ENCODE measurements at regions not wholly inside any gene's neighbourhood (a gene's known extent, or its start where the extent isn't known, plus 50 kb on each side); places are given as distances from the start of the nearest gene placed in this dataset.

DNA sequence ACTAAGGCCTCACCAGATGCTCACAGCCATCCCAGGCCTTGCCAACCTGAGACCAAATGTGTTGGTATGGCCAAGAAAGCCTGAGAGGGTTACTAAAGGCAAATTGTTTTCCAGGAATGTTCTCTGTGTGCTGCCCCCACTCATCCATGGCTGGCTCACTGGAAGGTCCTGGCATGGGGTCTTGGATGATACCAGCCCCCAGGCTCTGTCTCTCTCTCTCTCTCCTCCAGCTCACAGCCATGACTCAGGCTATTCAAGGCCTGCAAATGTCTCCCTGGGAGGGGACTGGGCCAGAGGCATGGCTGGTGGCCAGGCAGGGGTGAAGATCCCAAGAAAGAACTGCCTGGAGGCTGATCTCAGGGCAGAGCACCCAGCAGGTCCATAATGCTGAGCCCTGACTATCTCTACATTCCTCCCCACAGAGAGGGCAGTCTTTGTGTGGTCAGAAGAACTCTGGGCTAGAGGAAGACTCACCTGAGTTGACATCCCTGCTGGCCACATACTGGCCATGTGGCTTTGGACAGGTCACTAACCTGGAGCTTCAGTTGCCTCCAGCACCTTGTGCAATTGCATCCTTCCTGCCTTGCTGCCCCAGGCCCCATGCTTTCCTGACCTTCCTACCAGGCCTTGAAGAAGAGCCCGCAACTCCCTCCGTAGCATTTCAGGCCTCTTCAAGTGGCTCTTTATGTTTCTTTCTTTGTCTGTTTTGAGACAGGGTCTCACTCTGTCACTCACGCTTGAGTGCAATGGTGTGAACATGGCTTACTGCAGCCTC is 150.4 kb downstream of the ZFP36L2 start:
- peaks cover 5% of the 10 kb centered on the region for H3K4me1 Mint-ChIP-seq
- peaks cover 2% of the 10 kb centered on the region for H3K36me3 Mint-ChIP-seq (ENCODE audit: low read depth)
- H3K9me3 Mint-ChIP-seq: no peaks in the 10 kb centered on the region
- CTCF ChIA-PET: no interaction called here
- no peaks in the 10 kb centered on the region for H3K27me3 Mint-ChIP-seq
- no peak for DNase-seq
- no peak overlapping the region for H3K27ac Mint-ChIP-seq
- POLR2A ChIA-PET: no interaction called here
- H3K4me3 Mint-ChIP-seq: no peak overlapping the region

GRCh38 chr2:43075054-43075593 is 151.3 kb downstream of the ZFP36L2 start:
- POLR2A ChIA-PET: no interaction called here

DNA sequence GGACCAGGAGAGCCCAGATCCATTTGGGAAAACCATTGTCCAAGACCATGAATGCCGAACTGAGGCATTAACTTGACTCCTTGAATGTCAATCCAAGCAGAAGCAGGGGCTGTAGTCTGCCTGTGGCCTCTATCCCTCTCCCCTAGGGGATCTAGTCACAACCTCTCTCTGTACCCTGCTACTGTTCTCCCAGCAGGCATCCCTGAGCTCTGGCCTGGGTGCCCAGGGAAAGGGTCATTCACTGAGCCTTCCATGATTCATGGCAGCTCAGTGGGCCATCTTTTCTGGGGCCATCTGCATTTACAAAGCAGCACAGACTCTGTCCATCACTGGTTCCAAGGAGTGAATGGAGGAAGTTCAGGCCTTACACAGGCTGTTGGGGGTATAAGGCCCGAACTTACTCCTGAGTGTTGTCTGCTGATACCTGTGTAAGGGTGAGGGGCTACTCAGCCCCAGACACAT is 151.8 kb downstream of the ZFP36L2 start:
- Mint-ChIP-seq H3K36me3 (ENCODE audit: low read depth) (no peaks in the 10 kb centered on the region), H3K4me1 (no peaks in the 10 kb centered on the region), H3K4me3 (no peak overlapping the region), H3K9me3 (no peaks in the 10 kb centered on the region), H3K27me3 (no peaks in the 10 kb centered on the region), H3K27ac (no peak overlapping the region)
- CTCF ChIA-PET: interaction anchor here (0.5 kb wide), 1 partner anchor 300 kb away, joined by 3 read pairs; no protein-coding TSS in a partner anchor
- DNase-seq: no peak
- POLR2A ChIA-PET: no interaction called here

More at GRCh38 chr2:43075054-43075593, 151.3 kb downstream of the ZFP36L2 start:
- Mint-ChIP-seq H3K27me3 (no peaks in the 10 kb centered on the region), H3K9me3 (no peaks in the 10 kb centered on the region), H3K4me1 (peaks cover 1% of the 10 kb centered on the region), H3K36me3 (ENCODE audit: low read depth) (peaks cover under 1% of the 10 kb centered on the region), H3K27ac (no peak overlapping the region), H3K4me3 (no peak overlapping the region)
- no peak for DNase-seq
- CTCF ChIA-PET: no interaction called here

GRCh38 chr2:43074052-43074451 is 152.4 kb downstream of the ZFP36L2 start:
- no peaks in the 10 kb centered on the region for H3K9me3 Mint-ChIP-seq
- no peaks in the 10 kb centered on the region for H3K4me1 Mint-ChIP-seq
- DNase-seq: no peak
- POLR2A ChIA-PET: no interaction called here
- CTCF ChIA-PET: interaction anchor here (0.5 kb wide), 1 partner anchor 299 kb away, joined by 3 read pairs; no protein-coding TSS in a partner anchor
- H3K4me3 Mint-ChIP-seq: no peak overlapping the region
- H3K27me3 Mint-ChIP-seq: no peaks in the 10 kb centered on the region
- no peaks in the 10 kb centered on the region for H3K36me3 Mint-ChIP-seq (ENCODE audit: low read depth)
- no peak overlapping the region for H3K27ac Mint-ChIP-seq

DNA sequence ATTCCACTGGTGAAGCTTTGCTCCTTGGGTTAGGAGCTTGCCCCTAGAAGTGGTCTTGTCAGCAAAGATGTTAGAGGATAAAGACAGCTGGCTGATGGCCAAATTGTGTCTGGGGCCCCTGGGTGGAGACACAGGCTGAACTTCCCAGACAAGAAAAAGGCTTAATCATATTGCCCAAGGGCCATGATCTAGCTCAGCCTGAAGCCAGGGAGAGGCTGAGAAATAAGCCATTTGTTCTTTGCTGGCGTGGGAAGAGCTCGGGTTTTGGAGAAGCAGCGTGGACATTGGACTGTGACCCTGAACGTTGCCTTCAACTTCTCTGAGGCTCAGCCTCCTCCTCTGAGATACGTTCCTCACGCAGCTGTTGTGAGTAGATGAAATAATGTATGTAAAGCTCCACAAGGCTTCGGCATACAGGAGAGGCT is 153.0 kb downstream of the ZFP36L2 start:
- DNase-seq: no peak
- Mint-ChIP-seq H3K36me3 (ENCODE audit: low read depth) (no peaks in the 10 kb centered on the region), H3K27me3 (no peaks in the 10 kb centered on the region), H3K9me3 (no peaks in the 10 kb centered on the region), H3K4me1 (no peaks in the 10 kb centered on the region), H3K4me3 (no peak overlapping the region), H3K27ac (no peak overlapping the region)
- ChIA-PET POLR2A (no interaction called here), CTCF (interaction anchor here (0.6 to 1.0 kb wide), 3 partner anchors 9 to 144 kb away, joined by 3 to 4 read pairs (median 3); no protein-coding TSS in a partner anchor)

- ChIA-PET POLR2A (no interaction called here), CTCF (interaction anchor here (1.2 kb wide), 1 partner anchor 43 kb away, joined by 3 read pairs; no protein-coding TSS in a partner anchor)
- Mint-ChIP-seq H3K9me3 (no peaks in the 10 kb centered on the region), H3K27me3 (no peaks in the 10 kb centered on the region), H3K27ac (peak overlapping the region; percentile 57), H3K4me1 (no peaks in the 10 kb centered on the region), H3K4me3 (no peak overlapping the region), H3K36me3 (ENCODE audit: low read depth) (no peaks in the 10 kb centered on the region)
- no peak for DNase-seq
These were observed 154.5 kb downstream of the ZFP36L2 start for GRCh38 chr2:43071599-43072550.

DNA sequence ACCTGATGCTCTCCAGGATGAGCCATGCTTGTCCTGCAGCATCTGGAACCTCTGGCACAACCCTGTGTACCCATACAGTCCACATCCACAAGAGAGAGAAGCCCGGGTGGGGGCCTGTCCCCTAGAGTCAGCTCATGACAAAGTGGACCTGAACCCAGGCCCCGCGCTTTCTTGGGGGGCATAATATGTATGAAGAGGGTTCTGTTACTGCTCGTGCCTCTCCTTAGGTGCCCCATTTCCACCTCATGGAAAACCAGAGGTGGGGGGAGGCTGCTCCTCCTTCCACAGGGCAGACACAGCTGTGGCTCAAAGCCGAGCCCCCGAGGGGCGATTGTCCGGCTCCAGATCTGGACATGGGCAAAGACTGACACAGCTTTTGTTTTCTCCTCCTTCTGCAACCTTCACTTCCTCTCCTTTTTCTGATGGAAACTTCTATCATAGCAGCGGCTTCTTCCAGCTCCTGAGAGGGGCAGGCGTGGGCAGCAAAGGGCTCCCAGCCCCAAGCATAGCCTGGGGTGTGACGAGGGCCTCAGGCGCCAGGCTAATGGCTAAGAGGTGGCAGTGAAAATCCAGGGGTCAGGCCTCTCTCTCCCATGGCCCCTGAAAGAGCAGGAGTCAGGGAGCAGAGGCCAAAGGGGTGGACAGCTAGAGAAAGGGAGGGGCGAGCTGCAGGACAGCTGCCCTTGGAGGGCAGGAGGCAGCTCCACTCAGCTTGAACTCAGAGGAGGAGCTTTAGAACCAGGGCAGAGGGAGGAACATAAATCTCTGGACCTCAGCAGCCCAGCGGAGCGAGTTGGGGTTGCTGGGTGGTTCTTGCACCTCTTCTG is 155.5 kb downstream of the ZFP36L2 start:
- no peaks in the 10 kb centered on the region for H3K9me3 Mint-ChIP-seq
- H3K4me1 Mint-ChIP-seq: no peaks in the 10 kb centered on the region
- H3K36me3 Mint-ChIP-seq (ENCODE audit: low read depth): no peaks in the 10 kb centered on the region
- ChIA-PET CTCF (interaction anchor here (1.2 to 2.9 kb wide), 2 partner anchors 9 to 44 kb away, joined by 3 to 16 read pairs; no protein-coding TSS in a partner anchor), POLR2A (interaction anchor here (0.6 kb wide), 1 partner anchor 31 kb away, joined by 4 read pairs; no protein-coding TSS in a partner anchor)
- no peak overlapping the region for H3K27ac Mint-ChIP-seq
- H3K4me3 Mint-ChIP-seq: no peak overlapping the region
- no peak for DNase-seq
- no peaks in the 10 kb centered on the region for H3K27me3 Mint-ChIP-seq

DNA sequence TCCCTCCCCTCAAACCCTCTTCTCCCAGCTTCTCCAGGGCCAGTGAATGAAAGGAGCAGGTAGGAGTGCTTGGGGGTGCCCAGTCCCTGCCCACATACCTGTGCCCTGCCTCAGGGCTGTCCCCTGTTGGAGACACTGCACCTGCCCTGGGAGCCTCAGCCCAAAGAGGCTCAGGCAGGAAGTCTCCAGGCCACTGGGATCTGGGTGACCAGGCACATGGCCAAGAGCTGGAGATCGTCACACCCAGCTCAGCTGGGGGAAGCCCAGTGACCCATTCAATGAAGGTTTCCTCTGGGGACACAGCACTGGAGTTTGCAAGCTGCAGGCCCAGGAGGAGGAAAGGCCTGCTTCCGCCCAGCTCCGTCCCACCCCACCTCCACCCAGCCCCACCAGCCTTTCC is 156.4 kb downstream of the ZFP36L2 start:
- no peak for DNase-seq
- ChIA-PET CTCF (interaction anchor here (1.2 to 2.9 kb wide), 2 partner anchors 10 to 44 kb away, joined by 3 to 16 read pairs; no protein-coding TSS in a partner anchor), POLR2A (no interaction called here)
- no peaks in the 10 kb centered on the region for H3K36me3 Mint-ChIP-seq (ENCODE audit: low read depth)
- no peak overlapping the region for H3K4me3 Mint-ChIP-seq
- H3K9me3 Mint-ChIP-seq: no peaks in the 10 kb centered on the region
- H3K27ac Mint-ChIP-seq: no peak overlapping the region
- no peaks in the 10 kb centered on the region for H3K4me1 Mint-ChIP-seq
- no peaks in the 10 kb centered on the region for H3K27me3 Mint-ChIP-seq

GRCh38 chr2:43068631-43069517 is 157.5 kb downstream of the ZFP36L2 start:
- POLR2A ChIA-PET: no interaction called here
- Mint-ChIP-seq H3K4me3 (no peak overlapping the region), H3K27me3 (no peaks in the 10 kb centered on the region), H3K4me1 (no peaks in the 10 kb centered on the region), H3K36me3 (ENCODE audit: low read depth) (peaks cover 2% of the 10 kb centered on the region), H3K27ac (no peak overlapping the region), H3K9me3 (peaks cover 2% of the 10 kb centered on the region)
- CTCF ChIA-PET: interaction anchor here (2.9 kb wide), 1 partner anchor 11 kb away, joined by 16 read pairs; no protein-coding TSS in a partner anchor
- no peak for DNase-seq

GRCh38 chr2:43068041-43068533 is 158.3 kb downstream of the ZFP36L2 start:
- ChIA-PET POLR2A (no interaction called here), CTCF (interaction anchor here (2.9 kb wide), 1 partner anchor 12 kb away, joined by 16 read pairs; no protein-coding TSS in a partner anchor)
- peaks cover 2% of the 10 kb centered on the region for H3K9me3 Mint-ChIP-seq
- H3K4me1 Mint-ChIP-seq: no peaks in the 10 kb centered on the region
- no peaks in the 10 kb centered on the region for H3K27me3 Mint-ChIP-seq
- DNase-seq: no peak
- H3K27ac Mint-ChIP-seq: no peak overlapping the region
- H3K36me3 Mint-ChIP-seq (ENCODE audit: low read depth): peaks cover 2% of the 10 kb centered on the region
- no peak overlapping the region for H3K4me3 Mint-ChIP-seq
